ENCODE measurements at regions not wholly inside any gene's neighbourhood (a gene's known extent, or its start where the extent isn't known, plus 50 kb on each side); places are given as distances from the start of the nearest gene placed in this dataset.
A peak's percentile ranks its signal among the peaks of the same experiment; 100 is the strongest.

GRCh38 chr20:24303393-24304170, 165.8 kb upstream of the SYNDIG1 start:
- Histone ChIP-seq H3K9me3 (no peaks in the 10 kb centered on the region), H3K4me3 (no peak overlapping the region), H3K36me3 (no peaks in the 10 kb centered on the region), H3K27me3 (no peaks in the 10 kb centered on the region), H3K4me1 (no peaks in the 10 kb centered on the region), H3K27ac (no peak overlapping the region)
- TF ChIP-seq, protein P1, sequence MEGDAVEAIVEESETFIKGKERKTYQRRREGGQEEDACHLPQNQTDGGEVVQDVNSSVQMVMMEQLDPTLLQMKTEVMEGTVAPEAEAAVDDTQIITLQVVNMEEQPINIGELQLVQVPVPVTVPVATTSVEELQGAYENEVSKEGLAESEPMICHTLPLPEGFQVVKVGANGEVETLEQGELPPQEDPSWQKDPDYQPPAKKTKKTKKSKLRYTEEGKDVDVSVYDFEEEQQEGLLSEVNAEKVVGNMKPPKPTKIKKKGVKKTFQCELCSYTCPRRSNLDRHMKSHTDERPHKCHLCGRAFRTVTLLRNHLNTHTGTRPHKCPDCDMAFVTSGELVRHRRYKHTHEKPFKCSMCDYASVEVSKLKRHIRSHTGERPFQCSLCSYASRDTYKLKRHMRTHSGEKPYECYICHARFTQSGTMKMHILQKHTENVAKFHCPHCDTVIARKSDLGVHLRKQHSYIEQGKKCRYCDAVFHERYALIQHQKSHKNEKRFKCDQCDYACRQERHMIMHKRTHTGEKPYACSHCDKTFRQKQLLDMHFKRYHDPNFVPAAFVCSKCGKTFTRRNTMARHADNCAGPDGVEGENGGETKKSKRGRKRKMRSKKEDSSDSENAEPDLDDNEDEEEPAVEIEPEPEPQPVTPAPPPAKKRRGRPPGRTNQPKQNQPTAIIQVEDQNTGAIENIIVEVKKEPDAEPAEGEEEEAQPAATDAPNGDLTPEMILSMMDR (IDR thresholded peaks at IDR 0.05): peak in 1 of 2 donors; percentile 54
- DNase-seq (ENCODE audit: low spot score): no peak

- no peak overlapping the region for H3K27ac ChIP-seq
- no peak for DNase-seq (ENCODE audit: low spot score)
- TF ChIP-seq, protein P1 (IDR thresholded peaks at IDR 0.05): no peak
- H3K27me3 ChIP-seq: no peaks in the 10 kb centered on the region
- no peak overlapping the region for H3K4me3 ChIP-seq
- no peaks in the 10 kb centered on the region for H3K4me1 ChIP-seq
- H3K36me3 ChIP-seq: no peaks in the 10 kb centered on the region
- H3K9me3 ChIP-seq: no peaks in the 10 kb centered on the region
Measured at GRCh38 chr20:24297993-24298392, 171.4 kb upstream of the SYNDIG1 start.

DNA sequence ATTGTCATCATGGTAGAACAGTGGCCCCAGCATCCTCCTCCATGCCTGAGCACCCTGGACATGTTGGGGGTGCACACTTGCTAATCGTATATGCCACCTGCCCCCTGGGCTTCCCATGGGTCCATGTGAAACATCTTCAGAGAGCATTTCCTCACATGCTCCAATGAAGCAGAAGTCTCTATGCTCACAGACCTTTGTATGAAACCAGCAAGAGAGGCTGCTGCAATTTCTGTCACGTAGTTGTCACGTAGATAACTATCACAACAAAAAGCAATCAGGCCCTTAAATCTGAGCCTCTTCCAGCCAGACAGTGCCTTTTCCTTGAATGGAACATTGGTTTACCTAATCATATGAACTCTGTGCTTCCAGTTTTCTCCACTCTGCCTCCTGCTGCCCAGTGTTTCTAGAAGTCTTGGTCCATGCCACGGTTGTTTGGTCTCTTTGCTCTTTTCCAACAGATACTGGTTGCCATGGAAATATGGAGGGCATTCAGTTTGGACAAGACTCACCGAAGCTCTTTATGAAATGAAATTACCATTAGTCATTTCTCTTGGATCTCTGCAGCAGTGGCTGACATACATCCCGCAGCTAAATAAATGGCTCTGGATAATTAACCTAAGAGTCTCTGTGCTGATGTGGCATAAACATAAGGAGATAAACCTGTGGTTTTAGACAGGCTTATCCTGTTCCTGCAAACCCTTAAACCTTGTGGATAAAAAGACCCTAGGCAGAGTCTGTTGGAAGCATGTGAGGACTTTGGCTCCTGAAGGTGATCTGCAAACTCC, 172.8 kb upstream of the SYNDIG1 start:
- no peaks in the 10 kb centered on the region for H3K36me3 ChIP-seq
- TF ChIP-seq, protein P1 (IDR thresholded peaks at IDR 0.05): no peak
- no peak for DNase-seq (ENCODE audit: low spot score)
- H3K4me1 ChIP-seq: no peaks in the 10 kb centered on the region
- no peak overlapping the region for H3K4me3 ChIP-seq
- no peaks in the 10 kb centered on the region for H3K27me3 ChIP-seq
- H3K27ac ChIP-seq: no peak overlapping the region
- no peaks in the 10 kb centered on the region for H3K9me3 ChIP-seq

DNA sequence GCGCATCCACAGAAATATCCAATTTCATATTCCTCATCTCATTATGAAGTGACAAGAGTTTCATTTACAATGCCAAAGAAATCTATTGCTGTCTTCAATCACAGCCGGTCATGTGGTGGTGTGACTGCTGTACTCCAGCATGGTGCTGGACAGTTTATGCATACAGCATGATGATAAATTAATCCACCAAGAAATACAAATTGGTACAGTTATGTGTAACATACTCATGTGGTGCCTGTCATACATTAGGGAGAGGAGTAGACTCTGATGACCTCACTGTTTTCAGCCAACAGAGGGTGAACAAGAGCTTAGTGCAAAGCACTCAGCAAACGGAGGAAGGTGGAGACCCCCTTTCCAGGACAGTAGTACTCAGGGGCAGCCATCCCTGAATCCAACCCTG, 178.4 kb upstream of the SYNDIG1 start:
- H3K27me3 ChIP-seq: no peaks in the 10 kb centered on the region
- no peak for DNase-seq (ENCODE audit: low spot score)
- H3K36me3 ChIP-seq: no peaks in the 10 kb centered on the region
- no peak overlapping the region for H3K4me3 ChIP-seq
- no peak overlapping the region for H3K27ac ChIP-seq
- H3K4me1 ChIP-seq: no peaks in the 10 kb centered on the region
- TF ChIP-seq, protein P1 (IDR thresholded peaks at IDR 0.05): no peak
- no peaks in the 10 kb centered on the region for H3K9me3 ChIP-seq

DNA sequence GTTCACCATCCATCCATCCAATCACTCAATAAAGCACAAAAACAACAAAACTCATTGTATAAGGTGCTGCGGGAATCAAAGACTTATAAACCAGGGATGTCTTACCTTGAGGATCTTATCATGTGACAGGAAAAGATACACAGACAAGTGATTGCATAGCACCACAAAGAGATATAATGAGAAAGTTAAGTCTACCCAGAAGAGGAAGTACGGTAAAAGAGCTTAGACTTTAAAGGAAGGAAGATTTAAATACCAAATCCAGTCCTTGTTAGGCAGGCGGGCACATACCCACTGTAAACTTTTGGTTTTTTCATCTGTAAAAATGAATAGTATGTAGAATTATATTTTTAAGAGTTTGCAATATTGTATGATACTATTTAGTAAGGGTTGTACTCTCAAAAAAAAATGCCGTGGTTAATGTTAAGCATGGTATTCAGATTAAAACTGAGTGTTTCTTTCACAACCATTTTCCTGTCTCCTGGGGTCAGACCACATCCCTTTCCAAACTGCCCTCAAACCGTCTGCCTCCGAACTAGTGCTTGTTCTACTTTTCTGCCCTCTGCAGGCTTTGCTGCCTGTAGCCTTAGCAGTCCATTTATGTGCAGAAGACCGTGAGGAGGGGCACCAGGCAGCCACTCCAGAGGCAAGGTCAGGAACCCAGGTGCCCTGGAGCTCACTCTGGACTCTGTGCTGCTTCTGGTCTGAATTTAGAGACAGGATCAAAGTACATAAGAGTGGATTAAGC, 179.5 kb upstream of the SYNDIG1 start:
- no peak for DNase-seq (ENCODE audit: low spot score)
- no peak overlapping the region for H3K27ac ChIP-seq
- H3K4me1 ChIP-seq: no peaks in the 10 kb centered on the region
- TF ChIP-seq, protein P1 (IDR thresholded peaks at IDR 0.05): no peak
- H3K4me3 ChIP-seq: no peak overlapping the region
- no peaks in the 10 kb centered on the region for H3K9me3 ChIP-seq
- H3K27me3 ChIP-seq: no peaks in the 10 kb centered on the region
- H3K36me3 ChIP-seq: no peaks in the 10 kb centered on the region
